ENCODE measurements at regions not wholly inside any gene's neighbourhood (a gene's known extent, or its start where the extent isn't known, plus 50 kb on each side); places are given as distances from the start of the nearest gene placed in this dataset.

DNA sequence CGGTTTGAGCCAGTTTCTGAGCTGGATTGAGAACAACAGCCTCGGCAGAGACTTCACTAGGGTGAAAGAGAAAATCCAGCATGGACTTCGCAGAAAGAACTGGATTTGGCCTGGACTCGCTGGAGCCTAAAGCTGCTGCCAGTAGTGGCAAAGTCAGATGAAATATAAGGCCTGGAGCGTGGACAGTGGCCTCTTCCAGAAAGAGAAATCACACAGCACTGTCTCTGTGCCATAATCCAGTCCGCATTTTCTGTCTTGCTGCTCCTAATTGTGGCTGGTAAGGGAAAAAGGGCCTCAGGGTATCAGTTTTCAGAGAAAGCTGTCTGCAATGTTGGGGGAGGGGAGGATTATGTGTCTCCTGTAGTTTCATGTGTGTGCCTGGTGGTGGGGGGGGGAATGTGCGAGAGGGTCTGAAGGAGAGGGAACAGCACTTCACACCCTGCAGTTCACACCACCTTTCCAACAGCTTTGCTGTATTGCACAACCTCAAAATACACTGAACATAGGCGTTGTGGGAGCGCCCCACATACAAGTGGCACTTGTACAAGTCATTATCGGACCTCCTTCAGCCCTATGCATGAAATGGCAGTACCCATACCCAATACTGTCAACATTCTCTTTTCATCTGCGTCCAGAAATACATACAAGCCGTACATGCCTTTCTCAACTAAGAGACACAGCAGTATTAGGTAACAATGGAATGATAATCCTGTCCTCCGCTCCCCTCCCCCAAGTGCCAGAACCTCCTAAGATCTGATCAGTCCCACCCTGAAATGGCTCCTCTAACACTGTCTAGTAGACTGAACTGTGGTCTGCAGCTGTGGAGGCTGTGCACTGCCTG is 107.5 kb upstream of the ATF7IP start:
- peak; percentile 63 for DNase-seq

DNA sequence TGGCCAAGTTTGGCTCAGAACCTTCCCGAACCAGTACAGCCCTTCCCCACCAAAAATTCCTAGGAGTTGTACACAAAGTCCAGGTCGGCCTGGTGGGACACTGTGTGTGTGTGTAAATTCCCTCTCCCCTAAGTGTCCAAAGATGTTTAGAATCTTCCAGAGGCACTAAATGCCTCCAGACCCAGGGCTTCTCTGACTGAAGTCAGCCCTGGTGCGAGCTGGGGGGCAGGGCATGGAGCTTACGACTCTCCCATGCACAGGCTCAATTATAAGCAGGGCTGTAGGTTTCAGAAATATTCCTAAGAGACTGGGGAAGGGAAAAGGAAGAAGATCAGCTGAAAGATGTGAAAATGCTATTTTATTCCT is 106.9 kb upstream of the ATF7IP start:
- DNase-seq, result no peak

DNA sequence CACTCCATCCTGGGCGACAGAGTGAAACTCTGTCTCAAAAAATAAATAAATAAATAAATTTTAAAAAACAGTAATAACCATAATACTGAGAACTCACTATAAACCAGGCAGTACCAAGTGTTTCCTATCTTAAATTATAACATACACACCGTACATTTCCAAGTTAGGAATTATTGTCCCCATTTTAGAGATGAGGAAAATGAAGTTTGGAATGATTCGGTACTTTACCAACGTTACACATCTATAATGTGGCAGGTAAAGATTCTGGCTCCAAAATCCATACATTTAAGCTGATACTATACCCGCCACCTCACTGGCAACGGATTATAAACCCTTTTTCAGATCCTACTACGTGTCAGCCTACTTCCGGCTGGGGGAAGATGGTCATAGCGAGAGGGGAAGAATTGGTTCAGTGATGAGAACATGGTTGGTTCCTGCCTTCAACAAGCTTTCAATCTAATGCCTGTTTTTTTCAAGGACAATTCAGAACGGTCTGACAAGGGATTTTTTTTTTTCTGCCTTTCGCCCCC is 105.9 kb upstream of the ATF7IP start:
- DNase-seq, result no peak

DNA sequence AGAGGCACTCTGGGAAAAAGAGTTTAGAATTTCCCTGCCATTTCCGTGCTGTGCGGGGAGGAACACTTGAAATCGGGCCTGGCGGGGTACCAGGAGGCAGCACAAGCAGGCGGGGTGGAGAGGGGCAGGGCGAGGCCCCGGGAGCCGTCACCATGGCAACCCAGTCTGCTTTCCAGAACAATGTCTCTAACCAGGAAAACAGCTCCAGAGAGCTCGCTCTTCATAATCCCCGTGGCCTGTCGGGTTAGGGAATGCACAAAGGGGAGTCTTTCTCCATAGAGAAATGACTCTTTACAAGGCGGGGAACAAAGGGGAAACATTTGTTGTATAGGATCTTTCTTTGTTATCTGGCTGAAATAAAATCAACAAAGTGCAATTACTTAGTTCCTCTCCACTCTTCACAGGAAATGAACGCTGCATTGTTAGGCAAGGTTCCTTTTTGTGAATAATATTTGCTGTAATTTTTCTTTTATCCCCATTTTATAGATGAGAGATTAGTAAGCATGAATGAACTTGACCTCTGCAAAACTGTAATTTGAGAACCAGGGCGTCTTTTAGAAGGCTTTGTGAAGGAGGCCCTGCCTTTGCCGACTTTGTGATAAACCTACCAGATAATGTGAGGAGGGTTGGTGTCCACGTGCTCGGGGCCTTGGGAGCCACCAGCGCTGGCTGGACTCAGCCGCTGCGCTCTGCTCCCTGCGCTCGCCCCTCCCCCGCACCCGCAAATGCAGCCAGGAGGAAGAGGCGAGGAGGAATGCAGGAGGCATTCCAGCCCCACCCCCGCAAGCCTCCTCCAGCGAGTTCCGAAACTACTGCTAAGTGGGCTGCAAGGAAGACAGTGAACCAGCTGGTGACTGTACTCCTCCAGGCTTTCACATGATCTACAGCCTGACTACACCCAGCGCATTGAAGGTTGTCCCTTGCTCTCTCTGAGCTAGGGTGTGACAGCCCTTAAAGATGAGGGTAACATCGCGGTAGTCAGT is 105.2 kb upstream of the ATF7IP start:
- DNase-seq, result no peak

DNA sequence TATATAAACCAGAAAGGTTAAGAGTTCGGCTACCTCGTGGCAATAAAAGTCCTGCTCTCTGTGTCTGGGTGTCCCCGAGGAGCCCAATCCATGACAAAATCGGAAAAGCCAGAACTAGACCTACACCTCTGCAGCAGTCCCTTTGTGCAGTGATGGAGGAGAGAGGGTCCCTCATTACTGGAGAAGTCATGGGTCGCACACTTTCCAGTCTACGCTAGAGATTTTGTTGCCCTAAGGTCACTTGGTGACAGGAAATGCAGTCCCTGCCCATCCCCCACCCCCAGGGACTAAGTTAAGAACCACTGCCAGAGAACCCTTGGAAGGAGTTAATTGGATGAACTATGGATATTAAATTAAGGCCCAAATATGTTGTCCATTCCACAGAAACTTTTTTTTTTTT is 104.4 kb upstream of the ATF7IP start:
- DNase-seq, result no peak

DNA sequence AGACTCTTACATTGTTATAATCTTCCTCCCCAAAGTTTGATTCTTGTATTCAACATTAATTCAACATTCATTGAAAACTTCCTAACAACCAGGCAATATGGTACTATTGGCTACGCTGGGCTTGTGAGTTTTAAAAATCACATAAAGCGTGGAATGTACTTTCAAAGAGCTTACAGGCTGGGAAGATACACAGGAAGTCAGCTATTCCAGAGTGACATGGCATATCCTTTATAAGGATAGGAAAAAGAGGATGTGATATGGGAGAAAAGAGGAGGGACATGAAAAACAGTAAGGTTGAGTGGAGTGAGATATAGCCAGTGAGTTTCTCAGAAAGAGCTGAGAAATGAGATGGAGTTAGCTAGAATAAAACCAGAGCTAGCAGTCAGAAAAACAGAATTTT is 103.6 kb upstream of the ATF7IP start:
- no peak for DNase-seq

DNA sequence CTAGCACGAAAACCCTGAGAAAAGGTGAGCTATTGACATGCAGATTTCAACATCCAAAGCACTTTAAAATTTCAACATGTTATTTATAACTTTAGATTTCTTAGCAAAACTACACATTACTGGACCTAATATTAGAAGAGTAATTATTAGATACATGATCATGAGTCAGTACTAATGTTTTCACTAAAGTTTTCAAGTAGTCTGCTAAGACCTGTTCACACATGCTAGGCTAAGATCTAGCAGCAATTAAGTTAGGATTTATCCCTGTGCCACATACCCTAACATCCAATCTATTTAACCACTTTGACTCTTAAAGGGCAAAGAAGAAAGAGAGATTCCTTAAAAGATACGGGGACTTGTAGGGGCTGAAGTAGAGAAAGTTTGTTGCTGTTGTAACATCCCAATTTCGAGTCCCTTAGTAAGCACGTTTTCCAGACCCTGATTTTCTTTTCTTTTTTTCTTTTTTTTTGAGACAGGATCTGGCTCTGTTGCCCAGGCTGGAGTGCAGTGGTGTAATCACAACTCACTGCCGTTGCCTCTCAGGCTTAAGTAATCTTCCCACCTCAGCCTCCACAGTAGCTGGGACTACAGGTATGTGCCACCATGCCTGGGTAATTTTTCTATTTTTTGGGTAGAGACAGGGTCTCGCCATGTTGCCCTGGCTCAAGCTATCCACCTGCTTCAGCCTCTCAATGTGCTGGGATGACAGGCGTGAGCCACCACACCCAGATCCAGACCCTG is 102.5 kb upstream of the ATF7IP start:
- DNase-seq, result no peak

DNA sequence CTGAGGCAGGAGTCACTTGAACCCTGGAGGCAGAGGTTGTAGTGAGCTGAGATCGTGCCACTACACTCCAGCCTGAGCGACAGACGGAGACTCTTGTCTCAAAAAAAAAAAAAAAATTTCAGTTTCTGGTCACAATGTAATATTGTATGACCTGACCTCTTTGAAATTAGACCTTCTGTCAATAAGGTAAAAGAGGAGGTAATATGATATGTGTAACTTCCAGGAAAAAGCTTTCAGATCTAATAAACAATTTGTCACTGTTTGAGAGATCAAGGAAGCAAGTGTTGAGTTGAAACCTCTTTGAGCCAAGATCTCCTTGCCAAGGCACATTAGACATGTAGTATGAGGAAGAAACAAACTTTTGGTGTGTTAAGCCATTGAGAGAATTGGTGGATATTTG is 101.7 kb upstream of the ATF7IP start:
- DNase-seq, result no peak

DNA sequence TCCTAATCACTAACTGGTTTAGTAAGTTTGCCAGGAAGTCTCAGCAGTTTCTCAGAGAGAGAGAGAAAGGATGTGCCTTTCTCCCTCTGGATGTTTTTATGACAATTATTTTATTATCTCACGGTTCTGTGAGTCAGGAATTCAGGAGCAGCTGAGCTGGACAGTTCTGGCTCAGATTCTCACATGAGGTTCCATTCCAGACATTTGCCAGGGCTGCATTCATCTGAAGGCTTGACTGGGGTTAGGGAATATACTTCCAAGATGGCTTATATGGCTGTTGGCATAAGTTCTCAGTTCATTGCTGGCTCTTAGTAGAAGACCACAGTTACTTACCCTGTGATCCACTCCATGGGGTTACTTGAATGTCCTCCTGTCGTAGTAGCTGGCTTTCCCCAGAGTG is 101.2 kb upstream of the ATF7IP start:
- DNase-seq, result no peak

DNA sequence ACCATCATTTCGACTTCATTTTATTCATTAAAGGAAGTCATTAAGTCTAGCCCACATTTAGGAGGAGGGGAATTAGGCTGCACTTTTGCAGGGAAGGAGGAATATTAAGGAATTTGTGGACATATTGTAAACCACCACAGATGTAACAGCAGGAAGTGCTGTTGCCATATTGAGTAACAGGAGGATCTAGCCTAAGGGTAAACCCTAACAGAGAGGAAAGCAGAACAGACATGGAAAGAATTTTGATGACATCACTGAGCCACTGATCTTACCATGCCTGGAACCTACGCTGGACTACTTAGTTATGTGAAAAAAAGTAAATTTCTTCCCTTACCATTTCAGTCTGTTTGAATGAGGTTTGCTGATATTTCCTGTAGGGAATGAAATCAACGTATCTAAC is 100.7 kb upstream of the ATF7IP start:
- DNase-seq, result no peak

DNA sequence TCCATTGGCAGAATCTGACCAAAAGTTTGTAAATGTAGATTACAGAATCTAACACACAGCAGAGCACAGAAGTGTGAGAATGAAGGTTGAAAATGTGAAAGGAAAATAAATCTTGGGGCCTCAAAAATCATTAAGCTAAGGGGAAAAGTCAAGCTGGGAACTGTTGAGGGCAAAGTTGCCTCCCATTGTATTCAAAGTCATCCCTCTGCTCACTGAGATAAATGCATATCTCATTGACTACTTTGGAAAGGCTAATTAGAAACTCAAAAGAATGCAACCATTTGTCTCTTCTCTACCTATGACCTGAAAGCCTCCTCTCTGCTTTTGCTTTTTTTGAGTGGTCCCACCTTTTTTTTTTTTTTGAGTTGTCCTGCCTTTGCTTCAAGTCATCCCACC is 97.4 kb upstream of the ATF7IP start:
- no peak for DNase-seq

DNA sequence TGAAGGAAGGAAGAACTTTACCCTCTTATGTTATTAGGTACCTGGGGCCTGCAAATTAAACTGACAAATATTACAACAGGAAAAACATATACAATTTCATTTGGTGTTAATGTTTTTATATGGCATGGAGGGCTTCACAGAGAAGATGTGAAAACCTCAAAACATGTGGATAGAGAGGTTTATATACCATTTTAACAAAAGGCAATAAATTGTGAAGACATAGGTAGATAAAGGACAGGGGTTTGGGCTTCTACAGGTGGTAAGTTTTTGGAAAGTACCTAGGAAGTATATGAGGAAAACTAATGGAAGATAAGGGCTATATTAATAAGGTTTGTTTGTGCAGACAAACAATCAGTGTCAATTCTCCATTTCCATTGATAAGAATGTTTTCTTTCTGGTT is 95.1 kb upstream of the ATF7IP start:
- no peak for DNase-seq

DNA sequence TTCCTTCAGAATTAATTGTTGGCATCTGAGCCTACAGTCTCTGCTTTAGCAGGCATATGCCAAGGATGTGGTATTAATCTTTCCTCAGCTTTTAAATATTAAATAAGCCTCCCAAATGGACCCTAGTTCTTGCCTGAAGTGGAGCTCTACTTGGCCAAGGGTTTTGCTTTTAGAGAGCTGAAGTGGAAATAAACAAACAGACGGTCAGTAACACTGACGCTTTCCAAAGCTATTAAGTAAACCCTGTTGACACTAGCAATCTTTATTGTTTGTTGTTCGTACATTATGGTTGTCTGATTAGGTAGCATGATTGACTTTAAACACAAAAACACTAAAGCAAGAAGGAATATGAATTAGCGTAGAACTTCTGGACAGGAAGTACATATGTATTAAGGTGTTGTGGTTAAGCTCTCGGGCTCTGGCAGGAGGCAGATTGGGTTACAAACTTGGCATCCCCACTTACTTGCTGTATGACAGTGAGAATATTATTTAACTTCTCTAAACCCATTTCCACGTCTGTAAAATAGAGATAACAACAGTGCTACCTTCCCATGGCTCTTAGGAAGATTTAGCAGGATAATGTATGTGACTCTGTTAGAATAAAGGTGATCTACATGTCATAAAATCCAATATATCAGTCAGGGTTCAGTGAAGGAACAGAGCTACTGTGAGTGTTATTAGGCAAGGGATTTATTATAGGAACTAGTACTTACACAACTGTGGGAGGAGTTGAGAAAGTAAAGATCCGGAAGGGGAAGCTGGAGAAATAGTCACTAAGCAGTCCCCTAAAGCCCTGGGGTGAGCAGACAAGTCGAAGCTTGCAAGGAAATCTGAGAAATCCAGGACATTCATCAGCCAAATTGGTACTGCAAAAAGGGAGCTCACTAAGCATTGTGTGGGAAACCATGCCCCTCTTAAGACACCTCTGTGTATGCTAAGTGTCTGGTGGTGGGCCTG is 92.2 kb upstream of the ATF7IP start:
- no peak for DNase-seq

DNA sequence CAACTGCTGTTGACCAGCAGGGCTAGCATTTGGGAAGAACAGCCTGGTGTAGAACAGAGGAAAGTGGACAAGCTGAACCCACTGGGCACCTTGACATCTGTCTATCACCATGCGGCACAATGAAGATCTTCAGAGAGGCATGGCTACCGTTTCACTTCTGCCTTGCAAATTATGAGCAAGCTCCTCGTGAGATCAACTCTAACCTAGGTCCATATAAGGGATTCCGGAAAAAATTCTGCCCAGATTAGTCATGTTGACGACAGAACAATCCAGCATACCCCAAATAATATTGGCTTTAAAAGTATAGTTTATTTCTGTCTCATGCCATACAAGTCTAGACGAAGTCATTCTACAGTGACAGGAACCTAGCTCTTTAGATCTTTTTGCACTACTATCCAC is 91.6 kb upstream of the ATF7IP start:
- no peak for DNase-seq

DNA sequence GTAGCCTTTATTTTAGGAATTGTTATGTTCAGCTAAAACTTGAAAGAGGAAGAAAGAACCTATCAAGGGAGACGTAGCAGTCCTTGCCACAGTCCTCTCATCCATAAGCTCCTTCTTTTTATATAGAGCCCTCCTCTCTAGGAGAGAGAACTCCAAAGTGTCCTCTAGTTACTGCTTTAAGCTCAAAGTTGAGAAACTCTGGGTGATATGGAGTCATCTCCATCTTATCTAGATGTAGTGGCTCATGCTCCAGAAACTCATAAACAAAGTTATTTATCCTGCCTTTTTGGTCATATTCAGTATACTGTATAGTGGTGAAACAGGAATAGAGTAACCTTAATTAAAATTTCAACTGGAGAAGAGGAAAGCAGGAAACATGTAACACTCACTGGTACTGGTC is 90.4 kb upstream of the ATF7IP start:
- no peak for DNase-seq

DNA sequence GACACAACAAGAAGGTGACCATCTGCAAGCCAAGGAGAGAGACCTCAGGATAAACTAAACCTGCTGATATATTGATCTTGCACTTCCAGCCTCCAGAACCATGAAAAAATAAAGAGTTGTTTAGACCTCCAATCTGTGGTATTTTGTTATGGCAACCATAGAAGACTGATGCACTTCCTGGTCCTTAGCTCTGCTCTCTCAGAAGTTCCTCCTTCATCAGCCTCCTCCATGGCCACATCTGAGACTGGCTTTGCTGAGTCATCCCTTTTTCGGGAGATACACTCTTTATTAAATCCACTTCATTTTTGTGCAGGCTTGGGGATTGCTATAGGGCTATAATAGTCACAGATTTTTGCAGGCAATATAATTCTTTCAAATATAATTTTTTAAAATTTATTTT is 89.6 kb upstream of the ATF7IP start:
- no peak for DNase-seq

DNA sequence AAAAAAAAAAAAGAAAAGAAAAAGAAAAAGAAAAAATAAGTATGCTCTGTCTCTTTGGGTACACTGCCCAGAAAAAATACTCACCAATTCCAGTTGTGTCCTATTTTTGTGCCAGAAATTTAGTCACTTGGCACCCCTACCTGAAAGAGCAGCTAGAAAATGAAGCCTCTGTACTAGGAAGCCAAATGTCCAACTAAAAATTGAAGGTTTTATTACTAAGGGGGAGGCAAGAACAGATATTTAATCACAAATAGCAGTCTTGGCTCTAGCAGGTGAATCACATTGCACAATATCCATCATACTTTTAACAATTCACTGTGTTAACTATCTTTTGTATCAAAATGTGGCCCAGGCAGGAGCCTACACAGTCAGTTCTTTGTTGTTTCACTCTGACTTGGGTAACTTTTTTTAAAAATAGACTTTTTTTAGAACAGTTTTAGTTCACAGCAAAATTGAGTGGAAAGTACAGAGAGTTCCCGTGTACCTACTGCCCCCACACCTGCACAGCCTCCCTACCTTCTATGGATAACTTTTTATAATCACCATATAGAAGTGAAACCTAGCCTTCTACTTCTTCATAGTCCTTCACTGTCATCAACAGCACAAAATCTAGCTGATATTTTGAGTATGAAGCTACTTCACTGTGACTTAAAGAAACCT is 87.1 kb upstream of the ATF7IP start:
- no peak for DNase-seq

DNA sequence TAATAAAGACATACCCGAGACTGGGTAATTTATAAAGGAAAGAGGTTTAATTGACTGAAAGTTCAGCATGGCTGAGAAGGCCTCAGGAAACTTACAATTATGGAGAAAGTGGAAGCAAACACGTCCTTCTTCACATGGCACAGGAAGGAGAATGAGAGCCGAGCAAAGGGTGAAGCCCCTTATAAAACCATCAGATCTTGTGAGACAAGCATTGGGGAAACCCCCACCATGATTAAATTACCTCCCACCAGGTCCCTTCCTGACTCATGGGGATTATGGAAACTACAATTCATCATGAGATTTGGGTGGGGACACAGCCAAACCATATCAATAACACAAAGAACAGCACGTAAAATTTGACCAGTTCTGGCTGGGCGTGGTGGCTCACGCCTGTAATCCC is 85.6 kb upstream of the ATF7IP start:
- DNase-seq, result no peak

DNA sequence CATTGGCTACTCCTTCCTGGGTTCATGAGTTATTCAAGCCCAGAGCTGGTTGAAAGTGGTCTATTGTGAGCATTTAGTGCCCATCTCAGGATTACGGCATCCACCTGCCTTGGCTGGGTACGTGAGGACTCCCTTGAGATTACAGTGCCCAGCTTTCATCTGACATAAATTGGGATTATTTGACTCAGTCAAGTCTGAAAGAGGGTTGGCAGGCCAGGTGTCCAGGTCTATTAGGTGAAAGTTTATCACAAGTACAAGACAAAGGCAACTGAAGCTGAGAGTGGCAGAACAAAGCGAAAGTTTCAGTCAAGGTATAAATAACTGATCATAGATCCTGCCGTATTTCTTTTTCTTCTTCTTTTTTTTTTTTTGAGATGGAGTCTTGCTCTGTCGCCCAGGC is 84.6 kb upstream of the ATF7IP start:
- no peak for DNase-seq

DNA sequence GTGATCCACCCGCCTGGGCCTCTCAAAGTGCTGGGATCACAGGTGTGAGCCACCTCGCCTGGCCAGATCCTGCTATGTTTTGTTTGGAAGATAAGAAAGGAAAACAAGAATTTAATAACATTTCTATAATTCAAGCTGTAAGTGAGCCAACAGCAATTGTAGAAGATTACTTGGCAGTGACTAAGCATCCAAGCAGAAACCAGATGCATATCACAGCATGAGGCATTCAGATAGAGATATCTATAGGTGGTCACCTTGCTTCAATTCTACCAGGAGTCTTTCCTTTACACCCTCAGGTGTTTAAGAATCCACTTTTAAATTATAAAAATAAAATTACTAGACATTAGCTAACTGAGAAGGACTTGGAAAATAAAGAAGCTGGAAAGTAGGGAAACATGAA is 83.9 kb upstream of the ATF7IP start:
- no peak for DNase-seq

DNA sequence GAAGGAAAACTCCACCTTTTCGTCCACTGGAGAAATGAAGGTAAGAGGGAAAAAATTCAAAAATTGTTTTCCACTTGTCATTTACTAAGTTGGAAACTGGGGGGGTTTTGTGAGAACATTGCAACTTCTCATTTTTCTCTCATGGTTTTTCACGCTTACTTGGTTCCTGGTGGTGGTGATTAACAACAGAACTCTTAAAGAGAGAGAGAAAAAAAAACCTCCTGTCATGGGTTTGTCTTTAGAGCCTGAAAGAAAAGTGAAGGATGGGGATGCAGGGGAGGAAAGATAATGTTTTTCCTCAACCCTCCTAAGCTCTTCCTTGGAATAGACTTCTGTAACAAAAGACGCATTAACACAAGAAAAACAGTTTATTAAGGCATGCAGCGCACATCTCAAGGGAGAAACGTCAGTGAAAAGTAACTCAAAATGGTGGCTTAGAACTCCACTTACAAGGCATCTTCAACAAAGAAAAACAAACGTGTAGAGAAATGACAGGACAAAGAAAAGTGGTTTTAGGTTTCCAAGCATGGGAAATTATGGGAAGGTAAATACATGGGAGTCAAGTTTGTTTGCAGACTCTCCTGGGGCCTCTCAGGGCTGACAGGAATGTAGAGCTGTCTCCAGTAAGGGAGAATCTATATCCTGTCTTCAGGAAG is 81.9 kb upstream of the ATF7IP start:
- DNase-seq, result no peak

All from stimulated activated CD4-positive, alpha-beta T cell treated with anti-CD3 and anti-CD28 coated beads, Interleukin-12 subunit alpha, Interleukin-12 subunit beta, amount 100 ng/mL, for 4 hours (primary cell).